B cell (primary cell): ENCODE measurements at regions not wholly inside any gene's neighbourhood (a gene's known extent, or its start where the extent isn't known, plus 50 kb on each side); places are given as distances from the start of the nearest gene placed in this dataset.

Experiments used
- EZH2 ChIP-seq: IDR thresholded peaks from 2 replicates; pipeline ENCODE4 v1.6.1; 2012; ENCODE audit warnings: borderline replicate concordance, low read depth, mild to moderate bottlenecking, moderate library complexity, low read length; ENCODE audit not compliant: insufficient read depth, poor library complexity, severe bottlenecking
- TF ChIP-seq, protein P1 (sequence below): fragments of 200-600 bp; IDR thresholded peaks from one replicate; pipeline ENCODE4 v1.8.0; 2022; ENCODE audit warnings: antibody characterized with exemption, mild to moderate bottlenecking

DNA sequence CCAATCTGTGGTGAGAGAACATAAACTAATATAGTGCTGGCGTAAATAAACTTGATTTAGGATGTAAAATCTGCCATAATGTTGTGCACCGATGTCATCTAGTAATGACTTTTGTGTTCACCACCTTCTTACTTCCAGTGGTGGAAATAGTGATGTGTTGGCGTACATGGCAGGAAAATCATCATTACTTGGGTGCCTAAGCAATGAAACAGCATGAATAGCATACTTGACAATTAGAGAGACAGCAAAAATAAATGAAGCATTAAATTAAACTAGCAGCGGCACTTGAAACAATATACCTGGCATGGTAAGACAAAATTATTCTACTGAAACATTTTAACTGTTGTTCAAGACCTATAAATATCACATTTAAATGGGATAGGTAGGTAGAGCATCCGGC, 73.2 kb upstream of the DSC1 start:
- no peak for TF ChIP-seq EZH2
- TF ChIP-seq, protein P1, sequence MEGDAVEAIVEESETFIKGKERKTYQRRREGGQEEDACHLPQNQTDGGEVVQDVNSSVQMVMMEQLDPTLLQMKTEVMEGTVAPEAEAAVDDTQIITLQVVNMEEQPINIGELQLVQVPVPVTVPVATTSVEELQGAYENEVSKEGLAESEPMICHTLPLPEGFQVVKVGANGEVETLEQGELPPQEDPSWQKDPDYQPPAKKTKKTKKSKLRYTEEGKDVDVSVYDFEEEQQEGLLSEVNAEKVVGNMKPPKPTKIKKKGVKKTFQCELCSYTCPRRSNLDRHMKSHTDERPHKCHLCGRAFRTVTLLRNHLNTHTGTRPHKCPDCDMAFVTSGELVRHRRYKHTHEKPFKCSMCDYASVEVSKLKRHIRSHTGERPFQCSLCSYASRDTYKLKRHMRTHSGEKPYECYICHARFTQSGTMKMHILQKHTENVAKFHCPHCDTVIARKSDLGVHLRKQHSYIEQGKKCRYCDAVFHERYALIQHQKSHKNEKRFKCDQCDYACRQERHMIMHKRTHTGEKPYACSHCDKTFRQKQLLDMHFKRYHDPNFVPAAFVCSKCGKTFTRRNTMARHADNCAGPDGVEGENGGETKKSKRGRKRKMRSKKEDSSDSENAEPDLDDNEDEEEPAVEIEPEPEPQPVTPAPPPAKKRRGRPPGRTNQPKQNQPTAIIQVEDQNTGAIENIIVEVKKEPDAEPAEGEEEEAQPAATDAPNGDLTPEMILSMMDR = no peak
